NCI-H345 (cell line): ENCODE measurements at regions not wholly inside any gene's neighbourhood (a gene's known extent, or its start where the extent isn't known, plus 50 kb on each side); places are given as distances from the start of the nearest gene placed in this dataset.
"Not testable (repeated sequence)": the region's sequence is repeated elsewhere in the genome, so short reads cannot be mapped to it uniquely, and the experiment has no call there.

Experiments used
- DNase-seq: peaks from one replicate; lab custom pipeline; 2025; lab: John Stamatoyannopoulos, UW

DNA sequence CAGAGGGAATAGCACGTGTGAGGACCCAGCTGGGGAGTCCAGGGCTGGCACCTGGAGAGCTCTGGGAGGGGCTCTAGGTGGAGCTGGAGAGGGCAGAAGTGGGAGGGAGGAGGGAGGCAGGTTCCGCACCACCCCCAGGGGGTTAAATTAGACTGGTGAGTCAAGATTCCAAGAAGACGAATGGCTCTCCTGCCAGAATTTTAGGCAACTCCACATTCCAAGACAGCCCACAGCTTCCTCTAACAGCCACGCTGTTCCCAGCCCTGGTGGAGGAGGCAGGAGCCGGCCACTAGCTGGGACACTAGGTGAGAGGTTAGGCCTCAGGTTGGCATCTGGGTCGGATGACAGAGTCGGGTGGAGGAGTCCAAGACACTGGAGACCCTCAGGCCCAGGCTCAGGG, 60.2 kb downstream of the TFAP2C start:
- no peak for DNase-seq

DNA sequence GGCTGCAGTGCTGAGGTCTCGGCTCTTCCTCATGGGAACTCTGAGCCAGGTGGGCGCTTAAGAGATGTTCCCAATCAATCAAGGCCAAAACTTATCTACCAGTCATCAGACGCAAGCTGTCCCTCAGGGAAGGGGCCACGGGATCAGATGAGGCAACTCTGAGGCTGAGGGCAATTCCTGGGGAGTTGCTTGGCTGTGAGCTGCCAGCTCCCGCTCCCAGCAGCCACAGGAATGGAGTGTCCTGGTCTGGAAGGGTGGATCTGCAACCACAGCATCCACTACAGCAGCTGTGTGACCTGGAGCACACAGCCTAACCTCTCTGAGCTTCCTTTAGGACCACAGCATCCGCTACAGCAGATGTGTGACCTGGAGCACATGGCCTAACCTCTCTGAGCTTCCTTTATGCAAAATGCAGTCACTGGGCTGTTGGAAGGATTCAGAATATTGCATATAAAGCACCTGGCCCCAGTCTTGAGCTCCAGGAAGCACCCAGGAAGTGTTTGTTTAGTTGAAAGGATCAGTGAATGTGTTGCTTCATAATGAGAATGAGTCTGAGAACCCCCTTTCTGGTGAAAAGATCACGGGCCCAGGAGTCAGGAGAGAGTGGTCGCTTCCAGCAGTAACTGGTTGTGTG, 60.9 kb downstream of the TFAP2C start:
- peak; percentile 47 for DNase-seq

DNA sequence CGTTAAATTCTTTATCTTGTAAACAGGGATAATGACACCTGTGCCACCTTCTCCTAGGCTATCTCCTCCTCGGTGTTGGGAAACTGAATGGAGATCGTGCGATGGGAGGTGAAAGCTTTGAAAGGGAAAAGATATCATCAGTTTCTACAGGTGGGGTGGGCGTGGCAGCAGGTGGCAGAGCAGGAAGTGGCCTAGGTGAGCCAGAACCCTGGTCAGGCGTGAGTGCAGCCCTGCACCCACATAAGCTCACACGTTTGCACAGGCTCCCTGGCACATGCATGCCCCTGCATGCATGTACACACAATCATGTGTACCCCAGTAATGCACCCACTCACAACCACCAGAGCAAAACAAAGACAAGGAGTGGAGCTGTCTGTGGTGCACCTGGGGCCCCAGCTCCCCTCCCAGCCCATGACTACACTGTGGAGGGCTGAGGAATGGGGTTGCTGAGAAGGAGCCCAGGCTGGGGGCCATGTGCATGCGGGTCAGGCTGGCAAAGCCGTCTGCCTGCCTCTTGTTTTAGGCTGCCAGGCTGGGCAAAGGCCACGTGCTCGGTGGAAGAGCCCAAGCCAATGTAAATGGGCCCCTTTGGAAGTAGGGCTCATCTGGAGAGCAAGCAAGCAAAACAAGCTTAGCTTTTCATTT, 61.5 kb downstream of the TFAP2C start:
- peak; percentile 47 for DNase-seq

DNA sequence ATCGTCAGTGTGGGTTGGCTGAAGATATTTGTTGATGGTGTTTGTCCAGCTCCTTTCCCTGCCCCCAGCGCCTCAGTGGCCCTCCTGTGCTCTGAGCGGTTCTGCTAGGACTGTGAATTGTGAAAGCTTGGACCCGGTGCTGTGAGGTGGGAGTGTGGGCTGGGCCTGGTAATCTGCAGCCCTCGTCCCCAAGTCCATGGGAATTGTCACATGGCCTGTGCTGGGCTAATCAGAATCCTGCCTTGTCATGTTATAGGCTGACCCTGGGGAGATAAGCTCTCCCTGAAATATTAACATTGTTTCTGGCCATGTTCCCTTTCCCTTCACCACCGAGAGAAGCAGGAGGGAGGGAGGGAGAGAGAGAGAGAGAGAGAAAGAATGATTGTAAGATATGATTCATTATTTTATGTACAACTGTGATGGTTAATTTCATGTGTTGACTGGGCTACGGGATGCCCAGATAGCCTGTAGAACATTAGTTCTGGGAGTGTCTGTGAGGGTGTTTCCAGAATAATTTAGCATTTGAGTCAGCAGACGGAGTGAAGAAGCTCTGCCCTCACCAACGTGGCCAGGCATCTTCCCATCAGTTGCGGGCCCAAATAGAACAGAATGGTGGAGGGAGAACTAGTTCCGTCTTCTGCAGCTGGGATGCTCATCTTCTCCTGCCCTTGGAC, 62.4 kb downstream of the TFAP2C start:
- DNase-seq = no peak

DNA sequence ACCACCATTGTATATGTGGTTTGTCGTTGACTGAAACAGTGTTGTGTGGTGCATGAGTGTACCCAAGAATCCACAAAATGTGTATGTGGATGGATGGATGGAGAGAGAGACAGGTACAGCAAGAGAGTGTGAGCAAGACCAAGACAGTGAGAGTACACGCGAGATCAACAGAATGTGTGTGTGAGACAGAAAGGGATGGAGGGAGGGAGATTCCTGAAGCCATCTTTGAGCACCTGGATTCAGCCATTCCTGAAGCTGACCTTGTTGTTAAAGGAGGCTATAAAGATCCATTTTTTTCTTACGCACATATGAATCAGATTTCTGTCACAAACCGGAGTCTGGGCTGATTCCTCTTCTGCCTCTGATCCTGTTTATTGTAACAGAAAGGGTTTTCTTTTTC, 64.1 kb downstream of the TFAP2C start:
- no peak for DNase-seq

DNA sequence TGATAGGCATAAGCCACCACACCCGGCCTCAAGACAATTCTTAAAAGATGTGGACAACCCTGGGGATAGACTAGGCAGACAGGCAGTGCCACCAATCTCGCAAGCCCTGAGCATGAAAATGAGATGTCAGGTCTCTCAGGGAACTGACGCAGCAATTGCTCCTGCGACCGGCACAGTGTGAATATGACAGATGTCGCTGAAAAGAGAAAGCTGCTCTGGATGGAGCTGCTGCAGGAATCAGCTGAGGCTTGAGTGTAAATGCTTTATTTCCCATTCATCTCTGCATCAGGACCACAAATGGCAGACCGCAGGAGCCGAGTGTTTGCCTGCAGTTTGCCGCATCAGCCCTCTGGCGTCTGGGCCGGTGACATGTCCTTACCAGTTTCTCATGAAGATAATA, 68.4 kb downstream of the TFAP2C start:
- no peak for DNase-seq

DNA sequence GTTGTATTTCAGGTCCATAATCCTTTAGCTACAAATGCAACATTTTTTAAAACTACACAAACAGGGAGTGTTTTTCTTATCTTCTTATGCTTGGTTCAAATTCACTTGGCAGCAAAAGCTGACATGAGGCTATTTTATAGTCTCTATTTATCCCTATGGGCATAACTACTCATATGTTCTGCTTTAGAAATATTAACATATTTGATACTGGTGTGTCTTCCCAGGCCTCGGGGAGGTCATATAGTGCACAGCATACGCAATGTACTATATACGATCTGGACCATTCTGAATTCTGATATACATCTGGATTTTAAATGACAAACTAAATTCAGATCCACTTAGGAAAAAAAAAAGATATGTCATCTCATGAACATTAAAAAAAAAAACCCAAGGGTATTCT, 69.2 kb downstream of the TFAP2C start:
- DNase-seq = no peak

DNA sequence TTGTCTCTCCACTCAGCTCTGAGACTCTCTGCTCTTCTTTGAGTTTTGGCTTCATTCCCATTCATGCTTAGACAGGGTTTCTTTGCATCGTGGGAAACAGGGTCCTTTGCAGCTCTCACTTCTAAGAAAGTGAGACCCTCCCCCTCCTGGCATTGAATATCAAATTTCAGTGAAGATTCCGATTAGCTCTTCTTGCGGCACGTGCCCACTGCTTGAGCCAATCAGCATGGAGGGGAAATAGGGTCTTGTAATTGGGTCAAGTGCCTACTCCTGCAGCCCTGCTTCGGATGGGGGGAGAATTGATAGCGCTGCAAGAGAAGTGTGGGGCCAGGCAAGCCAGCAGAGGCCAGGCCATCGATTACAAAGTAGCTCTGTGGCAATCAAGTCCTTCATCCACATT, 69.6 kb downstream of the TFAP2C start:
- DNase-seq = no peak

DNA sequence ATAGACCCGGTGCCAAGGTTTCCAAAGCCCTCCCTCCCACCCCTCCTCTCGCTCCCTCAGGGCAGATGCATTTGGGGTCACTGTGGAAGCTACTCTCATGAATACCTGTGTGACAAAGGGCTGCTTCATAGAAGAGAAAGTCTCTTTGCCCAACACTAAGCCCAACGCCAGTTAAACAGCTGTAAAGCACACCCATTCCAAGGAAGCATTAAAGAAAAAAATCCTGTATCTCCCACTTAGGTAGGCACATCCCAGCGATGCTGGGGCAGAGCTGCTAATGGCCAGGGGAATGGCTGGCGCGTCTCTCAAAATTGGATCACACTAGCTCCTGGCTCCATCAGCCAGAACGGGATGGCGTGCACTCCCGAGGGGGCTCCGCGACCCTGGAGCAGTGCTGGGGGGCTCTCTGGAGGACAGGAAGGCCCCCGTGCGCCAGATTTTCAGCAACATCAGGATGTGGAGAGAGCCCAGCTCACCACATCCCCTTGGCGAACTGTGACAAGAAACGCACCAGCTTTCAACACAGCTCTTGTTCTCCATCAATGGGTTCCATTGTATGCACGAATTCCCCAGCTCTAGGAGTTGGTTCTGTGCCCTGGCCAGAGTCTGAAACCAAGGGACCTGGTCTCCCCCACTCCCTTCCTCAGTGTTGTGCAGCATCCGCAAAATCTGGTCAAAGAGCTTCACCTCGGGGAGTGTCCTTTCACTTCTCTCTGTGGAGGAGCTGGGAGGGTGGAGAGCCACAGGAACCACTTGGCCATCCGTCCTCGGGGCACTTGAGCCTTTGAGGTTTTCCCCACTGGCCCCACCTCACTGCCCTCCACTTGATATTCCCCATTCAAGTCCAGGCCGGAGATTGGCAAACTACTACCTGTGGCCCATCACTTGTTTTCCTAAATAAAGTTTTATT, 74.1 kb downstream of the TFAP2C start:
- no peak for DNase-seq

DNA sequence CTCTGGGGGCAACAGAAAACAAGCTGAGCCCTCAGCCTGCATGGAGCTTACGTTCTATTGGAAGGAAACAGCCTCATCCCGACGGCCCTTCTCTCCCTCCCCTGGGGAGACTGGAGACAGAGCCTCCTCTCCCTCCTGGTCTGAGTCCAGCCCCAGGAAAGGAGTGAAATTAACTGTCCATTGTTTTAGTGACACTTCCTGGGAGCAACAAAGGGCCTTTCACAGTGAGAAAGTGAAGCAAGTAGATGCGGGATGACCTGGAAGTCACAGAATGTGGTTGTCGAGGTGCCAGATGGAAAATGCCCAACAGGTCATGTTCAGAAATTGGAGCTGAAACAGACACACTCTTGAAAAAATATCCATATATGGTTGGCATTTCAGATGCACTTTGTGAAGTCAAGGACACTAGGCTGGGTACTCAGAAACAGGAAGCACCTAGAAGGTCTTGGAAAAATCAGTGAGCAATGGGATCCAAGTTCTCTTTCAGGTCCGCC, 77.8 kb downstream of the TFAP2C start:
- DNase-seq = no peak

DNA sequence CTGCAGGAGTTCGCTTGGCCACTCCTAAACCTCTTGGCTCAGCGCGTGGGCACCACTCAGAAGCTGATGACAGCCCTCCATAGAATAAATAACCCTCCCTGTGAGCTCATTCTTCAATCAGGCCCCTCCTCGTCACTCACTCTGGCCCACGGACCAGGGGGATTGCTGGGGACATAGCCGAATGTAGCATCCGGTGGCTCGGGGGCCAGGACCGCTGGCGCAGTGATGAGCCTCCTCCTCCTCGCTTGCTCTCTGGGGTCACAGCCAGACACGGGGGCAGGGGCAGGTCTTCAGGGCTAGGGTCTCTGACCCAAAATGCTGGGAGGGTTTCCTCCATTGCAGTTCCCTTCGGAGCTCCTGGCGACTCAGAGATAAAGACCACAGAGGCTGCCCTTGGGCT, 79.9 kb downstream of the TFAP2C start:
- no peak for DNase-seq

DNA sequence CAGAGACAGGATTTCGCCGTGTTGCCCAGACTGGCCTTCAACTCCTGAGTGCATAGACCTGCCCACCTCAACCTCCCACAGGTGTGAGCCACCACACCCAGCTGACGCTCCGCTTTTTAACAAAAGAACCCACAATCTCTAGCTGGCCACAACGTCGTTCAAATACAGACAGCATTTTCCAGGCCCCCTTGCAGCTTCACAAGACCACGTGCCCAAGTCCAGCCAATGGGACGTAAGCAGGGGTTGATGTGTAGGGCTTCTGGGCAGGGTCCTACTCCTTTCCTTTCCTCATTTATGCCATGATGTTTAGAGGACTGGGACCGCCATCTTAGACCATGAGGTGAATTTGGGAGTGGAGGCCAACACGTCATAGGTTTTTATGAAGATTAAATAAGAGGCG, 81.0 kb downstream of the TFAP2C start:
- DNase-seq = no peak

DNA sequence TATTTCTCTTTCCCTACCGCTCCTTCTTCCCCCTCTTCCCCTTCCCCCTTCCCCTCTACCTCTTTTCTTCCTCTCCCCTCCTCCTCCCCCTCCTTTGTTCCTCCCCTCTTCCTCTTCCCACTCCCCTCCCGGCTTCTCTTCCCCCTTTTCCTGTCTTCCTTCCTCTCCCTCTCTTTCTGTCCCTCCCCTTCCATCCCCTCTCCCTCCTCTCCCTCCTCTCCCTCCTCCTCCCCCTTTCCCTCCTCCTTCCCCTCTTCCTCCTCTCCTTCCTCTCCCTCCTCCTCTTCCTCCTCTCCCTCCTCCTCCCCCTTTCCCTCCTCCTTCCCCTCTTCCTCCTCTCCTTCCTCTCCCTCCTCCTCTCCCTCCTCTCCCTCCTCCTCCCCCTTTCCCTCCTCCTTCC, 81.5 kb downstream of the TFAP2C start:
- DNase-seq = not testable (repeated sequence)

DNA sequence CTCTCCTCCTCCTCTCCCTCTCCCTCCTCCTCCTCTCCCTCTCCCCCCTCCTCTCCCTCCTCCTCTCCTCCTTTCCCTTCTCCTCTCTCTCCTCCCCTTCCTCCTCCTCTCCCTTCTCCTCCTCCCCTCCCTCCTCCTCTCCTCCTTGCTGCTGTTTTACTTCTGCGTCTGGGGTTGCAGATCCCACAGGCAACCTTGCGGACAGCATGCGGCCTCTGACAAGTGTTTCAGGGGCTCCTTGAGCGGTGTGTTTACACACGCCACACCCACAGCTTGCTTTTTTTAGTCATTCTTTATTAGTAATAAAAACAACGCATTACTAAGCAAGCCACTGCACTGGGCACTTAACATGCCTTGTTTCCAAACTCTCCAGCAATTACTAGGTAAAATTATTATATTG, 81.9 kb downstream of the TFAP2C start:
- DNase-seq = no peak

DNA sequence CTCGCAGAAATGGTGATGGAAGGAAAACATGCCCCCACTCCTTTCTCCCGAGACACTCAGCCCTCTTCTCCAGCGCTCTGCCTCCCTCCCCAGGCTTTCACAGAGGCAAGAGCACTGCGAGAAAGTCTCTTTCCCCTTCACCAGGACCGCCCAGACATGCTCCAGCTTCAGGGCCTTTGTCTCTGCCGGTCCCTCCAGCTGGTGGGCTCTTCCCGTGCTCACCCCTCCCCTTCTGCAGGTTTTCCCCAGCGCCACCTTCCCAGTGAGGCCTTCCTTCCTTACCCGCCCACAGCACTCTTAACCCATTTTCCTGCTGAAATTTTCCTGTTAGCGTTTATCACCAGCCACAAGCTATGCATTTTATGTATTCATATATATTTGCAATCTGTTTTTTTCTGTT, 86.2 kb downstream of the TFAP2C start:
- no peak for DNase-seq

DNA sequence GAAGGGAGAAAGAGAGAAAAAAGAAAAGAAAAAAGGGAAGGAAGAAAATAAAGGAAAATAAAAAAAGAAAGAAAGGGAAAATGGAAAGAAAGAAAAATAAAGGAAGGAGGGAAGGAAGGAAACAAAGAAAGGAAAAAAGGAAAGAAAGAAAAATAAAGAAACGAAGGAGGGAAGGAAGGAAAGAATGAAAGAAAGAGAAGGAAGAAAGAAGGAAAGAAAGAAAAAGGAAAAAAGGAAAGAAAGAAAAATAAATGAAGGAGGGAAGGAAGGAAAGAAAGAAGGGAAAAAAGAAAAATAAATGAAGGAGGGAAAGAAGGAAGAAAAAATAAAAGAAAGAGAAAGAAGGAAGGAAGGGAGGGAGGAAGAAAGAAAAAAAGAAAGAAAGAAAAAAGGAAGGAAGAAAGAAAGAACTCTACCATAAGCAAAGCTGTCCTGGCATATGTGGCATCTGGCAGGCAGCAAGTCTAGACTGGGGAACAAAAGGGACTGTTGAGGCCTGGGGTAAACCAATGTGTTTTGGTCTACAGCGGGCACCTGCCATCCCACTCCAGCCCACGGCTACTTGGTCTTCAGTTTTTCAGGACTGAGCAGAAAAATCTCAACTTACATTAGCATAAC, 86.9 kb downstream of the TFAP2C start:
- DNase-seq = no peak

DNA sequence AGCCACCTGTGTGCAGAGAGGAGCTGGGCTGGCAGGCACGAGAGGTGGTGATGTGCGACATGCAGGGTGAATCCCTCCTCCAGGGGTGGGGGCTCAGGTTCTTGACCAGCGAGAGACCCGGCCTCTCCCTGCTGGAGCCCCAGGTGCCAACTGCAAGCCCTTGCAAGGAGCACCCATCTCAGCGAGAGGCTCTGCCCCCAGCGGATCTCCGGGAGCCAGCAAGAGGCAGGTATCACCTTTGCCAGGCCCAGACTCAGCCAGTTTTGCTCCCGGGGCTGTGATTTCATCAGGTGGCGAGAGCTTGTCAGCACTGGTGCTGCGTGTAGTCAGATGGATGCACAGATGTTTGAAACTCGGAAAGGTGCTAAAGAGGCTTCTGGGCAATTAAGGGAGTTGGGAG, 87.7 kb downstream of the TFAP2C start:
- DNase-seq = no peak

DNA sequence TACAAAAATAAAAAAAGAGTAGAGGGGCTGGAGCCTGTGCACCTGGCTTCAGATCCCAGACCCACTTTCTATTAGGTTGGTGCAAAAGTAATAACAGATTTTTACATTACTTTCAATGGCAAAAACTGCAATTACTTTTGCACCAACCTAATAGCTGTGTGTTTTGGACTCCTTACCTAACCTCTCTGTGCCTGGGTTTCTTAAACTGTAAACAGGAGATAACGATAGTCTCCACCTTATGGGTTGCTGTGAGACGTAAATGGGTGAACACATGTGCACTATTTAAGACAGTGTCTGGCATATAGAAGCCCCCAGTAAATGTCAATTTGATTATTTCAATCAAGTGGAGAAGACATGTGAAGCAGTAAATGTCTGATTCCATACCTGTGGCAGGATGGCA, 89.7 kb downstream of the TFAP2C start:
- DNase-seq = no peak

DNA sequence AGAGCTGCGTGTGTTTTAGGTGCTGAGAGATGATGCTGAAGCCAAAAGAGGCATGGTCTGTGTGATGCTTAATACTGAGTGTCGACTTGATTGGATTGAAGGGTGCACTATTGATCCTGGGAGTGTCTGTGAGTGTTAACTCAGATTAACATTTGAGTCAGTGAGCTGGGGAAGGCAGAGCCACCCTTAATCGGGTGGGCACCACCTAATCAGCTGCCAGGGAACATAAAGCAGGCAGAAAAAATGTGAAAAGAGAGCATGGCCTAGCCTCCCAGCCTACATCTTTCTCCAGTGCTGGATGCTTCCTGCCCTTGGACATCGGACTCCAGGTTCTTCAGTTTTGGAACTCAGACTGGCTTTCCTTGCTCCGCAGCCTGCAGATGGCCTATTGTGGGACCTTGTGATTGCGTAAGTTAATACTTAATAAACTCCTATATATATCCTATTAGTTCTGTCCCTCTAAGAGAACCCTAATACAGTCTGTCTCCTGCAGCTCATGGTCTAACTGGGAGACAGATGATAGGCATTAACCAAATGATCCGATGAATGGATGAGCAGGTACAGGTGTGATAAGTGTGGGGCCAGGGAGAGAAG, 91.6 kb downstream of the TFAP2C start:
- DNase-seq = no peak

DNA sequence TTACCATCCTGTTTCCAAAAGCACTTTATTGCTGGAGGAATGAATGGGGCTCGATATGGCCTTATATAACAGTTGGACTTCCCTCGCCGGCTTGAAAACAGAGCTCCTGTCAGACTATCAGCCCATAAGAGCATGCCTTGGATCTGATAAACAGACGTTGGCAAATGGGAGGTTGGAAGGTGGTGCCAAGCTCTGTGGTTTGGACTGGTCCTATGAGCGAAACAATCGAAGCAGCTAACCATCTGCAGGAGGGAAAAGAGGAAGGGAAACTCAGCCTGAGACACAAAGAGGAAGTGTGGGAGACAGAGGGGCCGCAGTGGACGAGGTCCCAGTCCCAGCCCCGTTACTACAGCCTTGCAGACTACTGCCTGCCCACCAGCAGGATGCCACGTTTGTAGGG, 92.9 kb downstream of the TFAP2C start:
- DNase-seq = no peak

DNA sequence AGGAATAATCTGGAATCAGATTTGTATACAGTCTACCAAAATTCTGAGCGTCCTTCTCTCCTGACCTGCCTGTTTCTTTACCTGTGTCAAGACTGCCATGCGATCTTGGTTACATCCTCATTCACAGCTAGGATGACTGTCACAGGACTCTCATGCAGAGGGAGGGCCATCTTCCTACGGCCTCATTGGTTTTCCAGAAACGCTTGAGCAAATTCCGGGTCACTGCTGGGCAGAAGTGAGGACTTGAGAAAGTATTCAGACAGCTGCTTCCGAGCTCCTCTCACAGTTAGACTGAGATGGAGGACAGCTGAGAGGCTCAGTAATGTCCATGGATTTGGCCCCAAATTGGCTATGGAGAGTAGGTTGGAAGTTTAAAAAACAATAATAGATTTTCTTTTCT, 94.2 kb downstream of the TFAP2C start:
- no peak for DNase-seq
